HEK293 (cell line): ENCODE measurements at regions not wholly inside any gene's neighbourhood (a gene's known extent, or its start where the extent isn't known, plus 50 kb on each side); places are given as distances from the start of the nearest gene placed in this dataset.

ENCODE experiments used
- CTCF ChIA-PET: fragments of 350-600 bp; formaldehyde crosslinking; extraction: SDS; loops from one replicate; lab custom pipeline; 2021; ENCODE audit warnings: antibody characterized with exemption; lab: Yijun Ruan, JAX
- POLR2A ChIA-PET: fragments of 300-600 bp; formaldehyde crosslinking; extraction: SDS; loops from one replicate; lab custom pipeline; 2020; ENCODE audit warnings: antibody characterized with exemption, inconsistent platforms; lab: Yijun Ruan, JAX
- H3K27ac ChIP-seq: fragments of 200-500 bp; sonication (Bioruptor generic); 2 replicates; pipeline ENCODE4 v1.5.1; 2014; ENCODE audit warnings: low read depth, low read length, control low read depth, inconsistent platforms; ENCODE audit errors: extremely low read depth
- H3K36me3 ChIP-seq, 2 experiments: fragments of 200-500 bp in 1 of 2; sonication (Bioruptor generic) in 1 of 2; 1 replicate in 1 of 2; 2 replicates in 1 of 2; pipeline ENCODE4 v1.5.1; 2014 to 2017; ENCODE audit warnings: inconsistent platforms in 2 of 2, low read length in 2 of 2; ENCODE audit not compliant: control insufficient read depth in 2 of 2, insufficient read depth in 1 of 2
- H3K4me1 ChIP-seq: fragments of 200-500 bp; sonication (Bioruptor generic); 2 replicates; pipeline ENCODE4 v1.5.1; 2014; ENCODE audit warnings: mild to moderate bottlenecking, low read length, inconsistent platforms; ENCODE audit not compliant: control insufficient read depth, insufficient read depth
- H3K4me3 ChIP-seq: 2 replicates; pipeline ENCODE4 v1.5.1; 2011; ENCODE audit warnings: low read depth, mild to moderate bottlenecking, control low read depth, low read length, moderate library complexity
- H3K9me3 ChIP-seq: fragments of 200-500 bp; sonication (Bioruptor generic); 2 replicates; pipeline ENCODE4 v1.5.1; 2014; ENCODE audit warnings: low read depth, low read length, inconsistent platforms; ENCODE audit not compliant: control insufficient read depth, insufficient read depth
- GLIS1 ChIP-seq: fragments of 450-650 bp; formaldehyde crosslinking; IDR thresholded peaks from 2 replicates; pipeline ENCODE4 v1.5.1; 2016; ENCODE audit warnings: missing biosample characterization, missing genetic modification characterization
- MZF1 ChIP-seq: fragments of 450-650 bp; formaldehyde crosslinking; IDR thresholded peaks from 2 replicates; pipeline ENCODE4 v1.5.1; 2017; ENCODE audit warnings: missing biosample characterization, missing genetic modification characterization, borderline replicate concordance
- REPIN1 ChIP-seq: fragments of 450-650 bp; formaldehyde crosslinking; IDR thresholded peaks from 2 replicates; pipeline ENCODE4 v1.5.1; 2017; ENCODE audit warnings: missing biosample characterization, missing genetic modification characterization, low read depth
- SP3 ChIP-seq: fragments of 450-650 bp; formaldehyde crosslinking; IDR thresholded peaks from 2 replicates; pipeline ENCODE4 v1.5.1; 2016; ENCODE audit warnings: missing biosample characterization, missing genetic modification characterization
- ZNF133 ChIP-seq: fragments of 450-650 bp; formaldehyde crosslinking; IDR thresholded peaks from 2 replicates; pipeline ENCODE4 v1.5.1; 2016; ENCODE audit warnings: missing biosample characterization, missing genetic modification characterization
- ZNF175 ChIP-seq: fragments of 450-650 bp; formaldehyde crosslinking; IDR thresholded peaks from 2 replicates; pipeline ENCODE4 v1.5.1; 2016; ENCODE audit warnings: missing biosample characterization, missing genetic modification characterization
- ZNF37A ChIP-seq: fragments of 450-650 bp; IDR thresholded peaks from 2 replicates; pipeline ENCODE4 v1.5.1; 2018; ENCODE audit warnings: missing biosample characterization, missing genetic modification characterization
- ZNF426 ChIP-seq: fragments of 450-650 bp; formaldehyde crosslinking; IDR thresholded peaks from 2 replicates; pipeline ENCODE4 v1.5.1; 2017; ENCODE audit warnings: missing biosample characterization, missing genetic modification characterization, mild to moderate bottlenecking, inconsistent platforms, moderate library complexity
- ZNF621 ChIP-seq: fragments of 450-650 bp; formaldehyde crosslinking; IDR thresholded peaks from 2 replicates; pipeline ENCODE4 v1.5.1; 2017; ENCODE audit warnings: missing biosample characterization, missing genetic modification characterization
- ZNF76 ChIP-seq: fragments of 450-650 bp; formaldehyde crosslinking; IDR thresholded peaks from 2 replicates; pipeline ENCODE4; 2016; ENCODE audit warnings: low read depth, missing biosample characterization, missing genetic modification characterization, borderline replicate concordance
- ZNF837 ChIP-seq: fragments of 450-650 bp; formaldehyde crosslinking; IDR thresholded peaks from 2 replicates; pipeline ENCODE4 v1.5.1; 2016; ENCODE audit warnings: missing biosample characterization, missing genetic modification characterization
- TF ChIP-seq, protein P1 (sequence below): fragments of 450-650 bp; formaldehyde crosslinking; IDR thresholded peaks from 2 replicates; pipeline ENCODE4 v1.5.1; 2016; ENCODE audit warnings: missing biosample characterization, missing genetic modification characterization
- TF ChIP-seq, protein P2 (sequence below): fragments of 450-650 bp; formaldehyde crosslinking; IDR thresholded peaks from 2 replicates; pipeline ENCODE4 v1.5.1; 2016; ENCODE audit warnings: missing biosample characterization, missing genetic modification characterization
- TF ChIP-seq, protein P3 (sequence below): fragments of 450-650 bp; formaldehyde crosslinking; IDR thresholded peaks from 2 replicates; pipeline ENCODE4 v1.5.1; 2017; ENCODE audit warnings: missing biosample characterization, missing genetic modification characterization
- TF ChIP-seq, protein P4 (sequence below): fragments of 450-650 bp; formaldehyde crosslinking; IDR thresholded peaks from 2 replicates; pipeline ENCODE4 v1.5.1; 2016; ENCODE audit warnings: missing biosample characterization, missing genetic modification characterization, borderline replicate concordance

DNA sequence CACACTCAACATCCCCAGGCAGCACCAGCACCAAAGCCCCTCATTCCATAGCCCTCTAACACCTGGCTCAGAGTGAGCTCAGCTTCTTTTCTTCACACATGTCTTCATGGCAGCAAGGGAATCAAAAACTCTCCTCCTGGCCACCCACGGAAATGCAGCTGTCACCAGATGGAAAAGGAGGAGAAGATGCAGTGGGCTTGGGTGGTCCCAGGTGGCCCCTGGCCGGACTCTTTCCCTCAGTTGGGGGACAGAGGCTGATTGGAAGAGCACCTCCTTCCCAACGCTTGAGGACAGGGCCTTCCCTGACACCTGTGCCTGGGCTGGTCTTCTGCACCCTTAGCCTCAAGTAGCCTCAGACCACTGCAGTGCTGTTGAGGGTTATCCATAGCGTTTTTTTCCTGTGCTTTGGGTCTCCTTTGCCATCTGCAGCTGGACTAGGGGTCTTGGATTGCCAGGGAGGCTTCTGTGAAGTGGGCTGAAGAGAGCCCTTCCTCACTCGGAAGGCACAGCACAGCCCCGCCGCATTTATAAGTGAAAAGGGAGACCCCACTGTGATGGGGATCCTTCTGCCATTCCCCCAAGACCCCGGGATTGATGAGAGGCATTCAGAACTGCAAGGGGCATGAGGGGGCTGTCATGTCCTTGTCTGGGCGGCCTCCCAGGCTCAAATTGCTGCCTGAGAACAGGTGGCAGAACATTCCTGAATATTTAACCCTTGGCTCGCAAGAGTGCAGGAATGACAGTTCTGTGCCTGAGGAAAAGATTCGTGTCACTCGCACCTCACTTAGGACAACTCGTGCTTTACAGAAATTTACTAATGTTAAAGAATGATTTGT, 200.0 kb downstream of the AUH start:
- no peak overlapping the region for H3K4me3 ChIP-seq
- H3K36me3 ChIP-seq = no peaks in the 10 kb centered on the region
- CTCF ChIA-PET = interaction anchor here (0.6 to 1.3 kb wide), 3 partner anchors 12 to 199 kb away, joined by 3 read pairs; no protein-coding TSS in a partner anchor
- TF ChIP-seq, protein P1, sequence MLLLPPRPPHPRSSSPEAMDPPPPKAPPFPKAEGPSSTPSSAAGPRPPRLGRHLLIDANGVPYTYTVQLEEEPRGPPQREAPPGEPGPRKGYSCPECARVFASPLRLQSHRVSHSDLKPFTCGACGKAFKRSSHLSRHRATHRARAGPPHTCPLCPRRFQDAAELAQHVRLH (tag by site-specific recombination) = no peak
- TF ChIP-seq, protein P2, sequence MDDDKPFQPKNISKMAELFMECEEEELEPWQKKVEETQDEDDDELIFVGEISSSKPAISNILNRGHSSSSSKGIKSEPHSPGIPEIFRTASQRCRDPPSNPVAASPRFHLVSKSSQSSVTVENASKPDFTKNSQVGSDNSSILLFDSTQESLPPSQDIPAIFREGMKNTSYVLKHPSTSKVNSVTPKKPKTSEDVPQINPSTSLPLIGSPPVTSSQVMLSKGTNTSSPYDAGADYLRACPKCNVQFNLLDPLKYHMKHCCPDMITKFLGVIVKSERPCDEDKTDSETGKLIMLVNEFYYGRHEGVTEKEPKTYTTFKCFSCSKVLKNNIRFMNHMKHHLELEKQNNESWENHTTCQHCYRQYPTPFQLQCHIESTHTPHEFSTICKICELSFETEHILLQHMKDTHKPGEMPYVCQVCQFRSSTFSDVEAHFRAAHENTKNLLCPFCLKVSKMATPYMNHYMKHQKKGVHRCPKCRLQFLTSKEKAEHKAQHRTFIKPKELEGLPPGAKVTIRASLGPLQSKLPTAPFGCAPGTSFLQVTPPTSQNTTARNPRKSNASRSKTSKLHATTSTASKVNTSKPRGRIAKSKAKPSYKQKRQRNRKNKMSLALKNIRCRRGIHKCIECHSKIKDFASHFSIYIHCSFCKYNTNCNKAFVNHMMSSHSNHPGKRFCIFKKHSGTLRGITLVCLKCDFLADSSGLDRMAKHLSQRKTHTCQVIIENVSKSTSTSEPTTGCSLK (tag by site-specific recombination) = no peak
- TF ChIP-seq, protein P3, sequence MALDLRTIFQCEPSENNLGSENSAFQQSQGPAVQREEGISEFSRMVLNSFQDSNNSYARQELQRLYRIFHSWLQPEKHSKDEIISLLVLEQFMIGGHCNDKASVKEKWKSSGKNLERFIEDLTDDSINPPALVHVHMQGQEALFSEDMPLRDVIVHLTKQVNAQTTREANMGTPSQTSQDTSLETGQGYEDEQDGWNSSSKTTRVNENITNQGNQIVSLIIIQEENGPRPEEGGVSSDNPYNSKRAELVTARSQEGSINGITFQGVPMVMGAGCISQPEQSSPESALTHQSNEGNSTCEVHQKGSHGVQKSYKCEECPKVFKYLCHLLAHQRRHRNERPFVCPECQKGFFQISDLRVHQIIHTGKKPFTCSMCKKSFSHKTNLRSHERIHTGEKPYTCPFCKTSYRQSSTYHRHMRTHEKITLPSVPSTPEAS = no peak
- TF ChIP-seq ZNF426 (tag by site-specific recombination) (no peak), ZNF133 (tag by site-specific recombination) (no peak), ZNF621 (no peak), ZNF837 (tag by site-specific recombination) (no peak), GLIS1 (tag by site-specific recombination) (no peak), ZNF175 (tag by site-specific recombination) (no peak)
- TF ChIP-seq, protein P4, sequence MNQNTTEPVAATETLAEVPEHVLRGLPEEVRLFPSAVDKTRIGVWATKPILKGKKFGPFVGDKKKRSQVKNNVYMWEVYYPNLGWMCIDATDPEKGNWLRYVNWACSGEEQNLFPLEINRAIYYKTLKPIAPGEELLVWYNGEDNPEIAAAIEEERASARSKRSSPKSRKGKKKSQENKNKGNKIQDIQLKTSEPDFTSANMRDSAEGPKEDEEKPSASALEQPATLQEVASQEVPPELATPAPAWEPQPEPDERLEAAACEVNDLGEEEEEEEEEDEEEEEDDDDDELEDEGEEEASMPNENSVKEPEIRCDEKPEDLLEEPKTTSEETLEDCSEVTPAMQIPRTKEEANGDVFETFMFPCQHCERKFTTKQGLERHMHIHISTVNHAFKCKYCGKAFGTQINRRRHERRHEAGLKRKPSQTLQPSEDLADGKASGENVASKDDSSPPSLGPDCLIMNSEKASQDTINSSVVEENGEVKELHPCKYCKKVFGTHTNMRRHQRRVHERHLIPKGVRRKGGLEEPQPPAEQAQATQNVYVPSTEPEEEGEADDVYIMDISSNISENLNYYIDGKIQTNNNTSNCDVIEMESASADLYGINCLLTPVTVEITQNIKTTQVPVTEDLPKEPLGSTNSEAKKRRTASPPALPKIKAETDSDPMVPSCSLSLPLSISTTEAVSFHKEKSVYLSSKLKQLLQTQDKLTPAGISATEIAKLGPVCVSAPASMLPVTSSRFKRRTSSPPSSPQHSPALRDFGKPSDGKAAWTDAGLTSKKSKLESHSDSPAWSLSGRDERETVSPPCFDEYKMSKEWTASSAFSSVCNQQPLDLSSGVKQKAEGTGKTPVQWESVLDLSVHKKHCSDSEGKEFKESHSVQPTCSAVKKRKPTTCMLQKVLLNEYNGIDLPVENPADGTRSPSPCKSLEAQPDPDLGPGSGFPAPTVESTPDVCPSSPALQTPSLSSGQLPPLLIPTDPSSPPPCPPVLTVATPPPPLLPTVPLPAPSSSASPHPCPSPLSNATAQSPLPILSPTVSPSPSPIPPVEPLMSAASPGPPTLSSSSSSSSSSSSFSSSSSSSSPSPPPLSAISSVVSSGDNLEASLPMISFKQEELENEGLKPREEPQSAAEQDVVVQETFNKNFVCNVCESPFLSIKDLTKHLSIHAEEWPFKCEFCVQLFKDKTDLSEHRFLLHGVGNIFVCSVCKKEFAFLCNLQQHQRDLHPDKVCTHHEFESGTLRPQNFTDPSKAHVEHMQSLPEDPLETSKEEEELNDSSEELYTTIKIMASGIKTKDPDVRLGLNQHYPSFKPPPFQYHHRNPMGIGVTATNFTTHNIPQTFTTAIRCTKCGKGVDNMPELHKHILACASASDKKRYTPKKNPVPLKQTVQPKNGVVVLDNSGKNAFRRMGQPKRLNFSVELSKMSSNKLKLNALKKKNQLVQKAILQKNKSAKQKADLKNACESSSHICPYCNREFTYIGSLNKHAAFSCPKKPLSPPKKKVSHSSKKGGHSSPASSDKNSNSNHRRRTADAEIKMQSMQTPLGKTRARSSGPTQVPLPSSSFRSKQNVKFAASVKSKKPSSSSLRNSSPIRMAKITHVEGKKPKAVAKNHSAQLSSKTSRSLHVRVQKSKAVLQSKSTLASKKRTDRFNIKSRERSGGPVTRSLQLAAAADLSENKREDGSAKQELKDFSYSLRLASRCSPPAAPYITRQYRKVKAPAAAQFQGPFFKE (tag by site-specific recombination) = no peak
- POLR2A ChIA-PET = no interaction called here
- no peak overlapping the region for H3K27ac ChIP-seq
- no peaks in the 10 kb centered on the region; the same call in 1 of the 2 replicates for H3K4me1 ChIP-seq
- H3K9me3 ChIP-seq = no peaks in the 10 kb centered on the region

DNA sequence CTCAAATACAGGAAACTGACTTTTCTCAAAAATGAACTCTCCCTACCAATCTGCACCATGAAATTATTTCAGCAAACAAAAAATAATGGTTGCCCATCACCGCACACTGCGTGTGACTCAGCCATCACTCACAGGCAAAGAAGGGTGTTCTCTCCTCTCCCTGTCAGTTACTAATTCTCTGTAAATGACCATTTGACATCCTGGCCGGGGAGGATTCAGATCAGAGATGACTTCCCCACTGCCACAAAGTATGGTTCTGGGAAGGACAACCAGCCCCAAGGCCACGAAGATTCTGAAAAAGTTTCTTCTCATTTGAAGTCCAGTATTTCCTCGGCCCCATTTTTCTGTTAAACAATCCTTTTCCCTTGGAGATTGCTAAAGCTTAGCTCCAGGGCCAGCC, 199.4 kb downstream of the AUH start:
- no peaks in the 10 kb centered on the region for H3K9me3 ChIP-seq
- CTCF ChIA-PET = interaction anchor here (0.6 to 1.3 kb wide), 3 partner anchors 12 to 199 kb away, joined by 3 read pairs; no protein-coding TSS in a partner anchor
- no peak overlapping the region for H3K4me3 ChIP-seq
- TF ChIP-seq REPIN1 (tag by site-specific recombination) (no peak), ZNF76 (tag by site-specific recombination) (no peak), MZF1 (tag by site-specific recombination) (no peak), ZNF37A (no peak), SP3 (no peak)
- TF ChIP-seq, all 188 proteins: peak for 0
- Histone ChIP-seq H3K27ac (no peak overlapping the region), H3K4me1 (no peaks in the 10 kb centered on the region; the same call in 1 of the 2 replicates), H3K36me3 (no peaks in the 10 kb centered on the region)
- POLR2A ChIA-PET = no interaction called here
